GM12878 (cell line): ENCODE measurements at regions not wholly inside any gene's neighbourhood (a gene's known extent, or its start where the extent isn't known, plus 50 kb on each side); places are given as distances from the start of the nearest gene placed in this dataset.

Experiments used
- ATAC-seq: fragments of 200-7000 bp; cut with Tn5 transposase; 3 replicates; pipeline ENCODE4 v1.9.1; 2020; ENCODE audit warnings: mild to moderate bottlenecking, moderate library complexity
- BruUV-seq: library from RNA; stranded (reverse); fragments of 400-500 nt; replicated peaks from 2 replicates; lab custom pipeline; 2021; lab: Mats Ljungman, UMichigan
- CTCF ChIA-PET: fragments of 300-600 bp; sonication (Branson Sonifier 250); formaldehyde crosslinking; extraction: SDS; loops from one replicate; lab custom pipeline; 2021; ENCODE audit warnings: inconsistent platforms; lab: Yijun Ruan, JAX
- POLR2A ChIA-PET: fragments of 350-600 bp; formaldehyde crosslinking; extraction: SDS; loops from one replicate; lab custom pipeline; 2021; ENCODE audit warnings: inconsistent platforms; lab: Charles Lee
- RAD21 ChIA-PET: fragments of 300-600 bp; sonication (Branson Sonifier 250); formaldehyde crosslinking; loops from one replicate; lab custom pipeline; 2023; ENCODE audit warnings: antibody characterized with exemption; ENCODE audit not compliant: unreplicated experiment; lab: Charles Lee
- SMC1A ChIA-PET: fragments of 300-600 bp; sonication (Branson Sonifier 250); formaldehyde crosslinking; loops from one replicate; lab custom pipeline; 2023; ENCODE audit not compliant: unreplicated experiment, uncharacterized antibody; lab: Charles Lee
- DNase-seq: peaks from one replicate; pipeline ENCODE4 v3.0.0-alpha.2; 2011; ENCODE audit warnings: low read depth, low spot score
- FAIRE-seq: peaks from 3 replicates; lab custom pipeline; 2011; peaks lifted over from hg19 to GRCh38; lab: Jason Lieb, UNC
- H2AFZ ChIP-seq: 2 replicates; pipeline ENCODE4 v1.6.0; 2011; ENCODE audit warnings: low read depth, low read length, control low read depth; ENCODE audit not compliant: control insufficient read depth
- H3K27ac ChIP-seq: 2 replicates; pipeline ENCODE4 v1.5.1; 2011; ENCODE audit warnings: control low read depth; ENCODE audit not compliant: control insufficient read depth, insufficient read depth
- H3K27me3 ChIP-seq, 2 experiments: replicated peaks in 1 of 2; 2 replicates each; pipeline versions ENCODE4 v1.6.0 to v1.6.1; 2011; ENCODE audit warnings: low read length in 1 of 2; ENCODE audit not compliant: control insufficient read depth in 2 of 2, insufficient read depth in 2 of 2
- H3K36me3 ChIP-seq, 2 experiments: 2 replicates each; pipeline ENCODE4 v1.5.1; 2011; ENCODE audit warnings: low read length in 1 of 2; ENCODE audit not compliant: control insufficient read depth in 2 of 2, insufficient read depth in 2 of 2
- H3K4me1 ChIP-seq: 2 replicates; pipeline ENCODE4 v1.6.1; 2011; ENCODE audit warnings: mild to moderate bottlenecking, low read length, moderate library complexity, mixed read lengths; ENCODE audit not compliant: control insufficient read depth, insufficient read depth
- H3K4me2 ChIP-seq: 2 replicates; pipeline ENCODE4 v1.6.0; 2011; ENCODE audit warnings: control low read depth; ENCODE audit not compliant: control insufficient read depth, insufficient read depth
- H3K4me3 ChIP-seq: fragments of 200-600 bp; sonication (generic); 2 replicates; pipeline ENCODE4 v1.5.1; 2016
- H3K79me2 ChIP-seq: 2 replicates; pipeline ENCODE4 v1.6.0; 2011; ENCODE audit warnings: low read length; ENCODE audit not compliant: control insufficient read depth, insufficient read depth
- H3K9ac ChIP-seq: 2 replicates; pipeline ENCODE4 v1.8.0; 2011; ENCODE audit warnings: low read length, control low read depth, mixed read lengths; ENCODE audit not compliant: control insufficient read depth, insufficient read depth
- H3K9me3 ChIP-seq: replicated peaks from 3 replicates; pipeline ENCODE4 v1.5.1; 2011; ENCODE audit warnings: mild to moderate bottlenecking, low read length; ENCODE audit not compliant: control insufficient read depth, insufficient read depth
- H4K20me1 ChIP-seq: 2 replicates; pipeline ENCODE4 v1.6.0; 2011; ENCODE audit not compliant: control insufficient read depth, insufficient read depth
- BACH1 ChIP-seq: fragments of 450-650 bp; IDR thresholded peaks from 2 replicates; pipeline ENCODE4 v1.6.1; 2017; ENCODE audit warnings: mild to moderate bottlenecking, borderline replicate concordance
- BCL11A ChIP-seq: IDR thresholded peaks from 2 replicates; pipeline ENCODE4 v1.6.1; 2011; ENCODE audit warnings: low read depth, low read length
- ETV6 ChIP-seq, 2 experiments: fragments of 450-650 bp in 1 of 2; IDR thresholded peaks in 1 of 2; conservative IDR thresholded peaks in 1 of 2; 2 replicates each; pipeline ENCODE4 v1.6.1; 2014; ENCODE audit warnings: antibody characterized with exemption in 1 of 2, borderline replicate concordance in 1 of 2, low read depth in 1 of 2, mild to moderate bottlenecking in 1 of 2, moderate library complexity in 1 of 2
- MXI1 ChIP-seq: fragments of 150-350 bp; IDR thresholded peaks from 2 replicates; pipeline ENCODE4 v1.6.1; 2011; ENCODE audit warnings: low read depth, mild to moderate bottlenecking, inconsistent platforms, low read length, improper control_type of control experiment
- MYB ChIP-seq: fragments of 150-350 bp; IDR thresholded peaks from 2 replicates; pipeline ENCODE4 v1.6.1; 2014; ENCODE audit warnings: mild to moderate bottlenecking, low read depth, low read length, borderline replicate concordance
- NR2C2 ChIP-seq: IDR thresholded peaks from 2 replicates; pipeline ENCODE4 v1.6.1; 2011; ENCODE audit warnings: borderline replicate concordance, low read depth; ENCODE audit not compliant: control insufficient read depth, insufficient read length
- SIN3A ChIP-seq: IDR thresholded peaks from 2 replicates; pipeline ENCODE4 v1.6.1; 2012; ENCODE audit warnings: low read depth, low read length, improper control_type of control experiment
- SIX5 ChIP-seq: IDR thresholded peaks from 2 replicates; pipeline ENCODE4 v1.6.1; 2011; ENCODE audit warnings: mild to moderate bottlenecking, low read depth, low read length, moderate library complexity; ENCODE audit not compliant: severe bottlenecking
- SMAD1 ChIP-seq: fragments of 450-650 bp; IDR thresholded peaks from 2 replicates; pipeline ENCODE4 v1.6.1; 2018; ENCODE audit warnings: mild to moderate bottlenecking, low read depth; ENCODE audit not compliant: partially characterized antibody
- SMC3 ChIP-seq: IDR thresholded peaks from 2 replicates; pipeline ENCODE4 v1.6.1; 2011; ENCODE audit warnings: low read length, improper control_type of control experiment, borderline replicate concordance
- TBL1XR1 ChIP-seq: IDR thresholded peaks from 2 replicates; pipeline ENCODE4 v1.6.1; 2012; ENCODE audit warnings: low read depth, low read length, improper control_type of control experiment
- TCF3 ChIP-seq: IDR thresholded peaks from 2 replicates; pipeline ENCODE4 v1.6.1; 2012; ENCODE audit warnings: low read depth, mild to moderate bottlenecking, low read length, borderline replicate concordance; ENCODE audit not compliant: insufficient read depth
- ZNF274 ChIP-seq: IDR thresholded peaks from one replicate; pipeline ENCODE4 v1.8.0; 2011; ENCODE audit not compliant: insufficient read length, insufficient read depth
- WGBS: methylation state at CpG from one replicate; pipeline ENCODE4 v1.1.6; 2016; ENCODE audit warnings: low lambda C conversion rate; ENCODE audit not compliant: insufficient replicate concordance, insufficient coverage; ENCODE audit errors: missing lambda C conversion rate; 5-methylcytosine and 5-hydroxymethylcytosine counted together
- in situ Hi-C: fragments of 300-500 bp; cut with MboI; formaldehyde crosslinking; loops from 9 replicates; pipeline ENCODE4 v1.14.3; 2018; ENCODE audit warnings: mixed read lengths
- intact Hi-C: fragments of 100-400 bp; cut with micrococcal nuclease; formaldehyde crosslinking; loops from one replicate; pipeline ENCODE4 v1.14.2; 2022; ENCODE audit not compliant: unreplicated experiment
- TF ChIP-seq, protein P1 (sequence below): fragments of 450-650 bp; IDR thresholded peaks from 2 replicates; pipeline ENCODE4 v1.6.1; 2017; ENCODE audit warnings: antibody characterized with exemption, mild to moderate bottlenecking, moderate library complexity
- TF ChIP-seq, protein P2 (sequence below): fragments of 450-650 bp; IDR thresholded peaks from 2 replicates; pipeline ENCODE4 v1.6.1; 2017; ENCODE audit warnings: low read depth, mild to moderate bottlenecking, moderate library complexity

DNA sequence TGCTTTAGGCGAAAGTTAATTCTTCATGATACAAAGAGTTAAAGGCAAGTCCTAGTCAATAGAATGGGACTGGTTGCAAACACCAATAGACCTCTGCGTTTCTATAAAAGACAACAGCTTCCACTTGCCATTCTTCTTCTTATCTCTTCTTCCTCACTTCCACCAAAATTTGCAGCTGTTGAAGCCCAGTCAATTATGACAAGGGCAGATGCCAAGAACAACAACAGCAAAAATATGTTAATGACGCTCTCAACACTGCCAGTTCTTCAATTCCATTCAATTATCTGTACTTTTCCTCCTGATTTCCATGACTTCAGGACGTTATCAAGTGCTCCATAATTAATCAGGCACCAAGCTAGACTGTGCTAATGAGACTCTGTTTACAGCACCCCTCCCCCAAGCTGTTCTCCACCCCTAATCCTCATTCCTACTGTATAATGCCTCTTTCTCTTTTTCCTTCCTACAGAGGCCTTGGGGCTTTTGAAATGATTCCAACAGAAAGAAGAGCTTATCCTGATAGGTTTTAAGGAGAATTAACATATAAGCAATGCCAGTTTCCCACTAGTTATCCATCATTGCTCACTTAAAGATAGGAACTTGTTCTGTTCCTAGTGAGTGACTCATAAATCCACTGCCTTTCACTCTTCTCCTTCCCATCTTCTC, 1160.5 kb downstream of the IGSF11 start (continued):
- no peak for TF ChIP-seq BCL11A

DNA sequence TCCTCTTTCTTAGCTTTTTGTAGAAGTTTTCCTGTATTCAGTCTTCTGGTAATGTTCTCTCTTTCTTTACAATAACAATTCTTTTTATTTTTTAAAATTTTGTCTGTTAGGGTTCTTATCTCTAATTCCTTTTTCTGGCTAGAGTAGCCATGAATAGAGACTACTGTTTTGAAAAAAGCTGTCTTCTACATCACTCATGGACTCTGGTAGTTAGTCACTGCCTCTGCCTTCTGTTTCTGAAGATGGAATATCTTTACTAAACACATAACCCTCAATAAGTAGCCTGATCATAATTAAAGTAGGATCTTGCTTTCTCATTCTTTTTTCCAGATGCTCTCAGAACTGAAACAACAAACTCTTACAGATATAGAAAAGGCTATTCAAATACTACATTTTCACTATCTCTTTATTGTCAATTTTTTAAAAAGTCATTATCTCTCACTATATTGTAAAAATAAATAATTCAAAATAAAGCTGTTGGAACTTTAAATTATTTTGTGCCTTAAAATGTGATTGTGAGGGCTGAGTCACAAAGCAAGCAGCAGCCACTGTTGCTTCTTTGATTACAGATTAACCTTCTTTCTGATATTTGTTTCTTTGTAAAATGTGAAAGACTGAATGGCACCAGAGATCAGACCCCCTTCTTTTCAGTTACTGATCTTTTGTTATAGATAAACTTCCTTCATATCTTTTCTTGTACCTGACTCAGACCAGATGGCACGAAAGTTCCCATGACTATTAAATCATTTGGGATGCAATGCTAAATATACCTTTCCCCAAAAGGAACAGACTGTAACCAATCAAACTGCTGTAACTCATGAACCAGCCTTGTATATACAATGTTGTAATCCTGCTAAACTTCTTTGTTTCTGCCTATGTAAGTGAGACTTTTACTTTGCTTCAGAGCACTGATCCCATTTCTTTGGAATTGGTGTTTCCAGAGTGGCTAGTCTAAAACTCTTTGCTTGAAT, 1159.5 kb downstream of the IGSF11 start:
- H3K9me3 ChIP-seq: no peaks in the 10 kb centered on the region
- 0% methylated on average over 1 of the region's 1 CpG for WGBS
- TF ChIP-seq SIN3A: no peak
- TF ChIP-seq TCF3: no peak
- no peak for TF ChIP-seq ZNF274
- TF ChIP-seq SMAD1: no peak
- TF ChIP-seq, protein P1, sequence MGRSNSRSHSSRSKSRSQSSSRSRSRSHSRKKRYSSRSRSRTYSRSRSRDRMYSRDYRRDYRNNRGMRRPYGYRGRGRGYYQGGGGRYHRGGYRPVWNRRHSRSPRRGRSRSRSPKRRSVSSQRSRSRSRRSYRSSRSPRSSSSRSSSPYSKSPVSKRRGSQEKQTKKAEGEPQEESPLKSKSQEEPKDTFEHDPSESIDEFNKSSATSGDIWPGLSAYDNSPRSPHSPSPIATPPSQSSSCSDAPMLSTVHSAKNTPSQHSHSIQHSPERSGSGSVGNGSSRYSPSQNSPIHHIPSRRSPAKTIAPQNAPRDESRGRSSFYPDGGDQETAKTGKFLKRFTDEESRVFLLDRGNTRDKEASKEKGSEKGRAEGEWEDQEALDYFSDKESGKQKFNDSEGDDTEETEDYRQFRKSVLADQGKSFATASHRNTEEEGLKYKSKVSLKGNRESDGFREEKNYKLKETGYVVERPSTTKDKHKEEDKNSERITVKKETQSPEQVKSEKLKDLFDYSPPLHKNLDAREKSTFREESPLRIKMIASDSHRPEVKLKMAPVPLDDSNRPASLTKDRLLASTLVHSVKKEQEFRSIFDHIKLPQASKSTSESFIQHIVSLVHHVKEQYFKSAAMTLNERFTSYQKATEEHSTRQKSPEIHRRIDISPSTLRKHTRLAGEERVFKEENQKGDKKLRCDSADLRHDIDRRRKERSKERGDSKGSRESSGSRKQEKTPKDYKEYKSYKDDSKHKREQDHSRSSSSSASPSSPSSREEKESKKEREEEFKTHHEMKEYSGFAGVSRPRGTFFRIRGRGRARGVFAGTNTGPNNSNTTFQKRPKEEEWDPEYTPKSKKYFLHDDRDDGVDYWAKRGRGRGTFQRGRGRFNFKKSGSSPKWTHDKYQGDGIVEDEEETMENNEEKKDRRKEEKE: no peak
- no peak for TF ChIP-seq BACH1
- no peak for TF ChIP-seq MXI1
- no peak for TF ChIP-seq NR2C2
- TF ChIP-seq, protein P2, sequence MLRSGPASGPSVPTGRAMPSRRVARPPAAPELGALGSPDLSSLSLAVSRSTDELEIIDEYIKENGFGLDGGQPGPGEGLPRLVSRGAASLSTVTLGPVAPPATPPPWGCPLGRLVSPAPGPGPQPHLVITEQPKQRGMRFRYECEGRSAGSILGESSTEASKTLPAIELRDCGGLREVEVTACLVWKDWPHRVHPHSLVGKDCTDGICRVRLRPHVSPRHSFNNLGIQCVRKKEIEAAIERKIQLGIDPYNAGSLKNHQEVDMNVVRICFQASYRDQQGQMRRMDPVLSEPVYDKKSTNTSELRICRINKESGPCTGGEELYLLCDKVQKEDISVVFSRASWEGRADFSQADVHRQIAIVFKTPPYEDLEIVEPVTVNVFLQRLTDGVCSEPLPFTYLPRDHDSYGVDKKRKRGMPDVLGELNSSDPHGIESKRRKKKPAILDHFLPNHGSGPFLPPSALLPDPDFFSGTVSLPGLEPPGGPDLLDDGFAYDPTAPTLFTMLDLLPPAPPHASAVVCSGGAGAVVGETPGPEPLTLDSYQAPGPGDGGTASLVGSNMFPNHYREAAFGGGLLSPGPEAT: no peak
- TF ChIP-seq SMC3: no peak
- TF ChIP-seq SIX5: no peak
- no peak for TF ChIP-seq TBL1XR1
- no peak for TF ChIP-seq ETV6 (conservative IDR thresholded peaks at IDR 0.05 in 1 of 2, IDR thresholded peaks at IDR 0.05 in 1 of 2; ENCODE audit: borderline replicate concordance in 1 of 2, low read depth in 1 of 2)
- no peak for TF ChIP-seq MYB

More for the DNA sequence above, 1159.5 kb downstream of the IGSF11 start:
- BruUV-seq: no TSS peak
- Histone ChIP-seq H3K4me3 (no peak overlapping the region), H3K9ac (no peak overlapping the region), H3K27me3 (no peaks in the 10 kb centered on the region), H3K27ac (no peak overlapping the region), H3K36me3 (no peaks in the 10 kb centered on the region), H2AFZ (no peak overlapping the region), H4K20me1 (no peaks in the 10 kb centered on the region), H3K79me2 (no peaks in the 10 kb centered on the region), H3K4me2 (no peak overlapping the region), H3K4me1 (no peaks in the 10 kb centered on the region)
- RAD21 ChIA-PET: no interaction called here
- POLR2A ChIA-PET: no interaction called here
- no peak for DNase-seq
- in situ Hi-C loops: no loop called here
- SMC1A ChIA-PET: interaction anchor here (1.4 kb wide), 1 partner anchor 18 kb away, joined by 3 read pairs; no protein-coding TSS in a partner anchor
- no peak for ATAC-seq
- CTCF ChIA-PET: no interaction called here
- intact Hi-C loops: no loop called here
- FAIRE-seq: no peak
